OCI-LY1 (cell line): ENCODE measurements at regions not wholly inside any gene's neighbourhood (a gene's known extent, or its start where the extent isn't known, plus 50 kb on each side); places are given as distances from the start of the nearest gene placed in this dataset.

Experiments used
- H2AFZ ChIP-seq: fragments of 200-600 bp; sonication (generic), shearing (Covaris generic); 2 replicates; pipeline ENCODE4 v1.6.0; 2014; ENCODE audit warnings: antibody characterized with exemption, mild to moderate bottlenecking, low read length
- H3F3A ChIP-seq: fragments of 200-600 bp; sonication (generic), shearing (Covaris generic); 2 replicates; pipeline ENCODE4 v1.6.0; 2014; ENCODE audit warnings: mild to moderate bottlenecking, antibody characterized with exemption, low read length, moderate library complexity; ENCODE audit not compliant: insufficient read depth
- H3K27ac ChIP-seq: fragments of 200-600 bp; sonication (generic); 2 replicates; pipeline ENCODE4 v1.5.1; 2014; ENCODE audit warnings: low read length, mixed run types, mild to moderate bottlenecking, low read depth; ENCODE audit not compliant: poor library complexity, severe bottlenecking
- H3K27me3 ChIP-seq: fragments of 200-600 bp; sonication (generic); 2 replicates; pipeline ENCODE4 v1.6.0; 2014; ENCODE audit warnings: antibody characterized with exemption, mild to moderate bottlenecking, low read length, moderate library complexity; ENCODE audit not compliant: insufficient read depth
- H3K36me3 ChIP-seq: fragments of 200-600 bp; sonication (generic); 2 replicates; pipeline ENCODE4 v1.6.1; 2014; ENCODE audit warnings: mild to moderate bottlenecking, antibody characterized with exemption, low read length, moderate library complexity, mixed read lengths; ENCODE audit not compliant: insufficient read depth
- H3K4me1 ChIP-seq: fragments of 200-600 bp; sonication (generic); 2 replicates; pipeline ENCODE4 v1.5.1; 2014; ENCODE audit warnings: mild to moderate bottlenecking, low read length, moderate library complexity; ENCODE audit not compliant: insufficient read depth, severe bottlenecking
- H3K4me2 ChIP-seq: fragments of 200-600 bp; sonication (generic), shearing (Covaris generic); 2 replicates; pipeline ENCODE4 v1.6.1; 2014; ENCODE audit warnings: low read length
- H3K4me3 ChIP-seq: fragments of 200-600 bp; sonication (generic); 2 replicates; pipeline ENCODE4 v1.5.1; 2014; ENCODE audit warnings: low read length, low read depth, mild to moderate bottlenecking, mixed read lengths; ENCODE audit not compliant: poor library complexity, severe bottlenecking
- H3K79me2 ChIP-seq: fragments of 200-600 bp; shearing (Covaris generic); 2 replicates; pipeline ENCODE4 v1.6.1; 2016; ENCODE audit warnings: mixed run types, low read length, mixed read lengths; ENCODE audit not compliant: insufficient read depth
- H3K9ac ChIP-seq: fragments of 200-600 bp; sonication (generic), shearing (Covaris generic); 2 replicates; pipeline ENCODE4 v1.6.1; 2014; ENCODE audit warnings: mild to moderate bottlenecking, low read length, mixed read lengths
- H3K9me2 ChIP-seq: fragments of 200-600 bp; sonication (generic), shearing (Covaris generic); 2 replicates; pipeline ENCODE4 v1.6.1; 2014; ENCODE audit warnings: low read depth, mild to moderate bottlenecking, low read length, mixed read lengths
- H3K9me3 ChIP-seq: fragments of 200-600 bp; shearing (Covaris generic); 2 replicates; pipeline ENCODE4 v1.6.1; 2014; ENCODE audit warnings: low read length, mixed read lengths
- H4K20me1 ChIP-seq: fragments of 200-600 bp; sonication (generic), shearing (Covaris generic); 2 replicates; pipeline ENCODE4 v1.6.0; 2016; ENCODE audit warnings: mild to moderate bottlenecking, low read length; ENCODE audit not compliant: insufficient read depth
- EZH2 ChIP-seq: fragments of 200-600 bp; sonication (generic), shearing (Covaris generic); IDR thresholded peaks from 2 replicates; pipeline ENCODE4 v1.8.0; 2017; ENCODE audit warnings: borderline replicate concordance, mixed run types, mild to moderate bottlenecking, antibody characterized with exemption, low read length, moderate library complexity, mixed read lengths
- TF ChIP-seq, protein P1 (sequence below): fragments of 200-600 bp; sonication (generic), shearing (Covaris generic); IDR thresholded peaks from 2 replicates; pipeline ENCODE4 v1.5.1; 2017; ENCODE audit warnings: mild to moderate bottlenecking, antibody characterized with exemption, low read length, moderate library complexity, mixed read lengths

GRCh38 chr3:197376735-197377555 is 78.5 kb upstream of the DLG1 start:
- Histone ChIP-seq H3K4me3 (no peak overlapping the region), H3F3A (no peaks in the 10 kb centered on the region), H3K27ac (no peak overlapping the region), H3K36me3 (no peaks in the 10 kb centered on the region), H2AFZ (no peak overlapping the region), H3K9me3 (no peaks in the 10 kb centered on the region), H3K4me2 (no peak overlapping the region), H3K9ac (no peak overlapping the region), H3K27me3 (peaks cover 46% of the 10 kb centered on the region), H3K9me2 (no peaks in the 10 kb centered on the region), H3K79me2 (no peaks in the 10 kb centered on the region), H4K20me1 (no peaks in the 10 kb centered on the region), H3K4me1 (no peaks in the 10 kb centered on the region)
- TF ChIP-seq, protein P1, sequence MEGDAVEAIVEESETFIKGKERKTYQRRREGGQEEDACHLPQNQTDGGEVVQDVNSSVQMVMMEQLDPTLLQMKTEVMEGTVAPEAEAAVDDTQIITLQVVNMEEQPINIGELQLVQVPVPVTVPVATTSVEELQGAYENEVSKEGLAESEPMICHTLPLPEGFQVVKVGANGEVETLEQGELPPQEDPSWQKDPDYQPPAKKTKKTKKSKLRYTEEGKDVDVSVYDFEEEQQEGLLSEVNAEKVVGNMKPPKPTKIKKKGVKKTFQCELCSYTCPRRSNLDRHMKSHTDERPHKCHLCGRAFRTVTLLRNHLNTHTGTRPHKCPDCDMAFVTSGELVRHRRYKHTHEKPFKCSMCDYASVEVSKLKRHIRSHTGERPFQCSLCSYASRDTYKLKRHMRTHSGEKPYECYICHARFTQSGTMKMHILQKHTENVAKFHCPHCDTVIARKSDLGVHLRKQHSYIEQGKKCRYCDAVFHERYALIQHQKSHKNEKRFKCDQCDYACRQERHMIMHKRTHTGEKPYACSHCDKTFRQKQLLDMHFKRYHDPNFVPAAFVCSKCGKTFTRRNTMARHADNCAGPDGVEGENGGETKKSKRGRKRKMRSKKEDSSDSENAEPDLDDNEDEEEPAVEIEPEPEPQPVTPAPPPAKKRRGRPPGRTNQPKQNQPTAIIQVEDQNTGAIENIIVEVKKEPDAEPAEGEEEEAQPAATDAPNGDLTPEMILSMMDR, result no peak
- no peak for TF ChIP-seq EZH2

DNA sequence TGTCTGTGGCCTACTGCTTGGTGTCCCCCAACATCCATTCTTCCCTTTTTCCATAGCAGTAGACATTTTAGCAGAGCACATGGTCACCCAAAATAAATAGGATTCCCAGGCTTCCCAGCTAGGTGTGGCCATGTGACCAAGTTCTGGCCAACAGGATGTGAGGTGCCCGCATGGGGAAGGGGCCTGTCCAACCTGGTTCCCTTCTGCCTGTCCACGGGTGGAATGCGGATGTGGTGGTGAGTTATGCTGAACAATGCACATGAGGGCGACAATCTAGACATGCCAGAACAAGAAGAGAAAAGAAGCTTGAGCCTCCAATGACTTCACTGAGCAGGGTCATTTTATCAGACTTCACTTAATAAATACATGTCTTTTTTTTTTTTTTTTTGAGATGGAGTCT is 77.6 kb upstream of the DLG1 start:
- no peak overlapping the region for H2AFZ ChIP-seq
- H3K9me2 ChIP-seq, result no peaks in the 10 kb centered on the region
- no peak overlapping the region for H3K4me2 ChIP-seq
- H4K20me1 ChIP-seq, result no peaks in the 10 kb centered on the region
- H3K79me2 ChIP-seq, result no peaks in the 10 kb centered on the region
- no peak overlapping the region for H3K9ac ChIP-seq
- H3K36me3 ChIP-seq, result no peaks in the 10 kb centered on the region
- H3K9me3 ChIP-seq, result no peaks in the 10 kb centered on the region
- no peak for TF ChIP-seq EZH2
- TF ChIP-seq, protein P1, result no peak
- H3F3A ChIP-seq, result no peaks in the 10 kb centered on the region
- H3K4me3 ChIP-seq, result no peak overlapping the region
- peaks cover 48% of the 10 kb centered on the region for H3K27me3 ChIP-seq
- H3K27ac ChIP-seq, result no peak overlapping the region
- no peaks in the 10 kb centered on the region for H3K4me1 ChIP-seq

DNA sequence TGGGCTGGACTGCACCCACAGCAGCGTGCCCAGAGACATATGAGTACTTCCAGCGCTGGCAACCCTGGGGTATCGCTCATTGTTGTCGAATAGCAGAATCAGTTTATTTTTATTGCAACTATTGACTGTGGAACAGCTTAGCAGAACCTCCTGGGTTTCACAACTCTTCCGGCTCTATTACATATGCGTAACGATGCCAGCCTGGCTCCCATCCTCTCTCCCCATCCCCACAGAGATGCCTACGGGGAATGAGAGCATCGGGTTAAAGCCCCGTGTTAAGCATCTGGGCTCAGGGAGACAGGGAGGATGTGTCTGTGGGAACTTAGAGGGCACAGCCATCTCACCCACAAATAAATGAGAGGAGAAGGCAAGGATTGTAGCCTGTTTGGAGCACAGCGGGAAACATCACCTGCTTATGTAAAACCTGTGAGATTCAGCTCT is 76.6 kb upstream of the DLG1 start:
- H3K9ac ChIP-seq, result no peak overlapping the region

More for the DNA sequence above, 76.6 kb upstream of the DLG1 start:
- no peak overlapping the region for H3K27ac ChIP-seq
- no peak overlapping the region for H3K4me2 ChIP-seq
- no peaks in the 10 kb centered on the region for H3K79me2 ChIP-seq
- H3K36me3 ChIP-seq, result no peaks in the 10 kb centered on the region
- no peaks in the 10 kb centered on the region for H4K20me1 ChIP-seq
- H3F3A ChIP-seq, result no peaks in the 10 kb centered on the region
- no peak overlapping the region for H3K4me3 ChIP-seq
- H3K9me3 ChIP-seq, result no peaks in the 10 kb centered on the region
- H2AFZ ChIP-seq, result no peak overlapping the region
- no peaks in the 10 kb centered on the region for H3K4me1 ChIP-seq
- TF ChIP-seq, protein P1, result no peak
- no peak for TF ChIP-seq EZH2
- H3K27me3 ChIP-seq, result peaks cover 48% of the 10 kb centered on the region
- H3K9me2 ChIP-seq, result no peaks in the 10 kb centered on the region
